HuH-7 (cell line): ENCODE measurements at regions not wholly inside any gene's neighbourhood (a gene's known extent, or its start where the extent isn't known, plus 50 kb on each side); places are given as distances from the start of the nearest gene placed in this dataset.
"Not testable (repeated sequence)": the region's sequence is repeated elsewhere in the genome, so short reads cannot be mapped to it uniquely, and the experiment has no call there.

Source experiments
- DNase-seq: peaks from one replicate; pipeline ENCODE4 v3.0.0; 2011; ENCODE audit warnings: low spot score

DNA sequence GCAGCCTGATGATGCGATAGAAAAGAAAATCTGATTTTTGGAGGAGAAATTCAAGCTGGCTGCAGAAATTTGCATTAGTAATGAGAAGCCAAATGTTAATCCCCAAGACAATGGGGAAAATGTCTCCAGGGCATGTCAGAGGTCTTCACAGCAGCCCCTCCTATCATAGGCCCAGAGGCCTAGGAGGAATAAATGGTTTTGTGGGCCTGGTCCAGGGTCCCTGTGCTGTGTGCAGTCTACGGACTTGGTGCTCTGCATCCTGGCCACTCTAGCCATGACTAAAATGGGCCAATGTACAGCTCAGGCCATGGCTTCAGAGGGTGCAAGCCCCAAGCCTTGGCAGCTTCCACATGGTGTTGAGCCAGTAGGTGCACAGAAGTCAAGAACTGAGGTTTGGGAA, 303.8 kb upstream of the SEMA3C start:
- not testable (repeated sequence) for DNase-seq

DNA sequence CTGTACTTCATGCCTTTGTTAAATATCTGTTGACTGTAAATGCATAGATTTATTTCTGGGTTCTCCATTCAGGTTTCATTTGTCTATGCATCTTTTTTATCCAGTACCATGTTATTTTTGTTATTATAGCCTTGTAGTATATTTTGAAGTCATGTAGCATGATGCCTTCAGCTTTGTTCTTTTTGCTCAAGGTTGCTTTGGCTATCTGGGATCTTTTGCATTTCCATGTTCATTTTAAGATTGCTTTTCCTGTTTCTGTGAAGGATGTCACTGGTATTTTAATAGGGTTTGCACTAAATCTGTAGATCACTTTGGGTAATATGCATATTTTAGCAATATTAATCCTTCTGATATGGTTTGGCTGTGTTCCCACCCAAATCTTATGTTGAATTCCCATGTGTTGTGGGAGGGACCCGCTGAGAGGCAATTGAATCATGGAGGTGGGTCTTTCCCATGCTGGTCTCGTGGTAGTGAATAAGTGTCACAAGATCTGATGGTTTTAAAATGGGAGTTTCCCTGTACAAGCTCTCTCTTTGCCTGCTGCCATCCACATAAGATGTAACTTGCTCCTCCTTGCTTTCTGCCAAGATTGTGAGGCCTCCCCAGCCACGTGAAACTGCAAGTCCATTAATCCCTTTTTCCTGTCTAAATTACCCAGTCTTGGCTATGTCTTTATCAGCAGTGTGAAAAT, 302.8 kb upstream of the SEMA3C start:
- DNase-seq, result no peak

DNA sequence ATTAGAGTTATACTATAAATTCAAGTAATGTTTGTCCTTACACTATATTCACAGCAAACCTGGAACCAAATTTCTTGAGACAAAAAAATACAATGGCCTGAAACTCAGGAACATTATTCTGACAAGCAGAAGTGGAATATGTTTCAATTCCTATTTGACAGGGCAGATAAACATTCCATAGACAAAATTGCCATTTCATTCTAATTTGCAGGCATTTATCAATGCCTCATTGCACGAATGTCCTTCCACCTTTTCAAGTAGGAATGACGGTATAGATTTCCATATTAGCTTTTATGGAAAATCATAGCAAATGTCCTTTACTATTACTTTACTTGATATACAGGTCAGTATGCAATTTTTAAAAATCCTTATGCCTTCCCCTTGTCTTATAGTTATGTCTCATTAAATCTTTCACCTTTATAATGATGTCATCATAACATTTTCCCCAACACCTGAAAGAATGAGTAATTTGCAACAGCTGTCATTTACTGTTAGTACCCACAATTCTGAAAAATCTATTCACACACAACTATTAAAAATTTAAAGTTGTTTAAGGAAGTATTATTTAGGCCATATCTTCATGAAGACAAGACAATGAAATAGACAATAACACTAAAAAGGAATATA, 299.7 kb upstream of the SEMA3C start:
- no peak for DNase-seq

DNA sequence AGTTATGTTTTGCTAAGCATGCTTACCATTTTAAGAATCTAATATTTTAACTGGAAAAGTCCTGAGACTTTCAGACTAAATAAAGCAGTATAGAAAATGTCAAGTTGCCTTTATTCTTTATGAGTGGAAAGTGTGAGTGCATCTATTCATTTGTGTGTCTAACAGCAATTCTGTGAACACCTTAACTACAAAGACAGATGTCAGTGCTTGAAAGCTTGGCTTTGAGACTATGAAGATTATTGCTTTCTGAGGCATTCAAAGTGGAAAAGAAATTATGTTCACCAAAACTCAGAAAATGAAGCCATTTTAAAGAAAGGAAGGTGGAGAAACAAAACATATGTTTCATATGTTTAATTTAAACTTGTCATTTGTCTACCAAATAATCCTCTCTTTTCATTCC, 294.5 kb upstream of the SEMA3C start:
- DNase-seq, result no peak

DNA sequence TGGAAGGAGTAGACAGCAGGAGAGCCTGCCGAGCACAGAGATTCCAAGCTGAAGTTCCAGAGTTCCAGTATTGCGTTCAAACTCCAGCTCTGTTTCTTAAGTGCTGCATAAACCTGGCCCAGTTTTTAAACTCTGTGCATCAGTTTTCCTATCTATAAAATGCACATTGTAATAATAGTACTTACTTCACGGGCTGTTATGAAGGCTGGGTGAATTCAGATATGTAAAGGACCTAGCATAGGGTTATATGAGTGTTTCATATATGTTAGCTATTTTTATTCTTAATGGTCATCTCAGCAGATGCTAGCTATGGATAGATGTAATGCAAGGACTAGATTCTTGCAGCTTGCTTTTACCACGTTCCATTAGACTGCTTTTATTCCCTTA, 293.1 kb upstream of the SEMA3C start:
- DNase-seq, result no peak

DNA sequence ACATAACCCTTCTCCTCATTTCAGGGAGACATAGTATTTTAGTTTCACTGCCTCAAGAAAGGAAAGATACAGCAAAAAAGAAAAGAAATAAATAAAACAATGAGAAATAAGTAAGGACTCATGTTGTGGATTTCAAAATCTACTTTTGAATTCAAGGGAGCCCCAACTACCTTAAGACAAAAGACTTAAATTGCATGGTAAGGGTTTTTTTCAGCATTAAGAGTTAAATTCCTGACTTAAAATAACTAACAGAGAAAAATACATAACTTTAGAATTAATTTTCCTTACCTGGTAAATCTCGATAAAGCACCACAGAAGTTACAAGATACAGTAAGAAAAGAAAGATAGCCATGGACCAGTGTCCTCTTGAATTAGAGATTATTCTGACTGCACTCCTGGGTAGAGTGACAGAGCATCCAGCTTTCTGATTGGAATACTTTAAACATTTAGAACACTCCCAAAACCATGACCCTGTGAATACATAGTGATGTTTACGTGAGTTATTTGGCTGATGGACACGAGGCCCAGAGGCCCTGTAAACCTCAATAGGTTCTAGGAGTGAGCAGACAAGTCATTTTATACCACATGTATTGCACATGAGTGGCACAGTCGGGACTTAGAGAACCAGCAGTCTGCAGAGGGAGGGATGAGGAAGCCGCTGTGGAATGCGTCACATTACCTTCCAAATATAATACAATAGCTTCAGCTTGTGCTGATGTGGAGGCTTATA, 292.5 kb upstream of the SEMA3C start:
- DNase-seq, result no peak

DNA sequence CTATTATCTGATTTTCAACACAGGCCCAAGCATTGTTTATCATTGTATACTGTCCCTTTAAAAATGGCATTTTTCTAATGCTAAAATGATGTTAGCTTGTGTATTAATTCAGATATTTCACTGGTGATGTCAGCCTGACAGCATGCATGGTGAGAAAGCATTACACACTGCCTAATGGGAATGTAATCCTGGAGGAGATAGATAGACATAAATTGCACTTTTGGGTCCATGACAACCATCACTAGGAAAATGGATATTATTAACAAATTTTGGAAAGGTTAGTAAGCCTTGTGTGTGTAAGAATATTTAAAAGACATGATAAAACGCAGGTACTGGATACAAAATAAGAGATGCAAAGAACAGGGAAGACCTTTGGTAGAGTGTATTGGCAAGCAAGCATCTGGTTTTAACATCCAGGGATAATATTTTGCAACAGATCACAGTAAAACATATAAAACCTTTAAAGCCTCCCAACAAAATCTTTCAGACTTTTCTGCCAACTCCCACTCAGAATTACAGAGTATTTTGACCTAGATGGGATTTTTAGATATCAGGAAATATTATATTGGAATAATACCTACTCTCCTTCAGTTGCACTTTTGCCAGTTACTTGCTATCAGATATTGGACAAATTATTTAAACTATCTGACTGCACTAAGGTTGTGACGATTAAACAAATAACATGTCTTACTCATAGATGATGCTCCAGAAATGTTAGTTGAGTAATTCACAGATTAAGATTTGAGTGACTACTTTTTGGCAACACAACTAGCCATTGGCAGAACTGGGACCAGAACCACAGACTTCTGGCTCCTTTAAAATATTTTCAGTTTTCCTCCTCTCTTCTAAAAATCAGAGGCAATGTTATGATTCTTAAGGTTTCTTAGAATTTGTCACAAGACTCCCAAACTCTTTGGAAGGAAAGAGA, 291.6 kb upstream of the SEMA3C start:
- no peak for DNase-seq

DNA sequence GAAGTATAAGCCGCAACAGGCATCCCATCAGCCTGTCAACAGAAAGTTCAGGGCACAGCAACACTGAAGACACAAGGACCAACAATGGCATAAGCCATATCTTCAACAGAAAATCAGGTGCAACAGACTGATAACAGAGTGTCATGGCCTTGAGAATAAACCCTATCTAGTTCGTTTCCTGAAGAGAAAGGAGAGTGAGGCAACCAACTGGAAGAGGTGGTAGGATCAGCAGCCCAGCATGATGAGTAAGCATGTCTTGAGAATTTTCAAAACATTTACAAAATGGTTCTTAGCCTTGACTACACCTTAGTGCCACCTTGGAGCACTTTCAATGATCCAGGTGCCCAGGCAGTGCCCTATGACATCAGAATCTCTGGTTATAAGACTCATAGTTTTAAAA, 290.2 kb upstream of the SEMA3C start:
- no peak for DNase-seq

DNA sequence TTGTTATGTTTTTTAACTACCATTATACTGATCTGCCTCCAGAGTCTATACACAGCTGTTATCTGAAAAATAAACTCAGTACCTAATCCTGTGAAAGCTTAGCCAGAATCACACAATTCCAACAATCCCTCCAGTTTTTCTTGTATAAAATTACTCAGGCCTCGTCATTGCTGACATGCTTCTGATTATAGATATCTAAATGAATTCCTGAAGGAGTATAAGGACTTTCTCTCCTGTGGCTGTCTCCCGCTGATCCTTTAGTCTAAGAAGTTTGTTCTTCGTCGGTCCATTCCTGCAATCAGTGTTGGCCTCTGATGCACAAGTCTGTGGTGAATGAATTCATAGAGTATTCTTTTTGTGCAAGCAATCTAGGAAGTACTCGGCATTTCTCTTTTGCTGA, 288.9 kb upstream of the SEMA3C start:
- DNase-seq, result no peak

DNA sequence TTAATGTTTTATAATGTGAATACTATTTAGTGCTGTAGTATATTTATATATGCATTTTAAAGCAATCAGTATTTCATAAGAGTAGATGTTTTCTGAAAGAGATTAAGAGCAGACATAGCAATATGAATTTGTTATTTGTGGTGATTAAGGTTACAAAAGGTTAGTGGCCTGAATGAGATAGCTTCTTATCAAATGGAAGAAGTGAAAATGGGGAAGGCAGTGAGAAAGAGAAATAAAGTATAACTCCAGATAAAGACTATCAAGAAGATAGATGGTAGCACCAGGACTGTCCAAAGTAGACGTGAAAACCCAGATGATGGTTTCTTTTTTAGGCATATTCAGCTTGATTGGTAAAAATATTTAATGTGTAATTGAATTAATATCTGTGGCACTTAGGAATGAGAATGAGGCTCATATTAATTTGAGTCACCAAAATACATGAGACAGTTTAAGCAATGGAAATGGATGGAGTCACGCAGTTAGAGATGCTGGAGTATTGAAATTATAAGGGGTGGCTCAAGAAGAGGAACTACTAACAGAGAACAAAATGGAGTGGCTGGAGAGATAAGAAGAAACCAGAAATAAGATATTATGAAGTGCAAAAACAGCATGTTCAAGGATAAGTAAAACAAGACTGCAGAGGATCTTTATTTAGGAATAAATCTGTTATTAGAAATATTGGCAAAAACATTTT, 288.0 kb upstream of the SEMA3C start:
- no peak for DNase-seq

DNA sequence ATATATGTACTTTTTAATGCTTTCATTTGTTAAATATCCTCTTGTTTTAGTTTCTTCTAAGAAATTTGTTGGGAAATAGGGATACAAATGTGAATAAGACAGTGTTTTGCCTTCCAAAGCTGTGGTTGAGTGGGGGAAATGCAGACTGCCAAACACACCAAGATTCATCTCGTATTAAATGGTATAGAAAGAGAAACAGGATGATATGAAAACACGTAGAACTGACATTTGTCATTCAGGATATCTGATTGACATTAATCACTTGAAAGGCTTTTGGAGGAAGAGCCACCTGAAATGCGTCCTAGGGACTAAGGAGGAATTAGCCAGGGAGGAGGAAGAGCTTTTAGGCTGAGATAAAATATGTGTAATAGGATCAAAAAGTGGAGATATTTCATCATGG, 287.4 kb upstream of the SEMA3C start:
- DNase-seq, result no peak

DNA sequence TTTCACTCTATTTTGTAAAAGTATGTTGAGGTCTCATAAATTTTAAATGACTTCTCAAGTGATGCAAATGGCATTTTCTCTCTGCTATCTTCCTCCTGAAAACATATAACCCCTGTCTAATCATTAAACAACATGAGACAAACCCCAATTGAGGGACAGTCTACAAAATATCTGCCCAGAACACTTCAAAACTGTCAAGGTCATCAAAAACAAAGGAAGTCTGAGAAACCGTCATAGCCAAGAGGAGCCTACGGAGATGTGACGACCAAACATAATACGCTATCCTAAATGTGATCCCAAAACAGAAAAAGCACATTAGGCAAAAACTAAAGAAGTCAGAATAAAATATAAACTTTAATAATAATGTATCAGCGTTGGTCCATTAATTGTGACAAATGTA, 282.3 kb upstream of the SEMA3C start:
- DNase-seq, result no peak

DNA sequence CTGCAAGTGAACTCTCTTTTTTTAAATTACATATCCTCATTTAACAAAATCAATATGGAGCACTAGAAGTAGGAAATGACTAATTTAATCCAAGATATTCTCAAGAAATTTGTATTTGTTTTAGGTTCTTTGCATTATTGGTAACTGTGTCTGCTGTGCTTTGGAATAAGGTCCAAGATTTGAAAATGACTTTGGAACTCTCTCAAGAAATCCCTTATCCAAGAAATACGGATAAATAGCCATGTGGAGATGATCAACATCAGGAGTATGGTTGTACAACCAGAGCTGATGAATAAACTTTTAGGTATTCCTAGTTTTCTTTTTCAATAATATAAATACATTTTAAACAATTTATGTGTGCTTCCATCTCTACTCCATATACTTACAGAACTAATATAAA, 279.9 kb upstream of the SEMA3C start:
- no peak for DNase-seq

DNA sequence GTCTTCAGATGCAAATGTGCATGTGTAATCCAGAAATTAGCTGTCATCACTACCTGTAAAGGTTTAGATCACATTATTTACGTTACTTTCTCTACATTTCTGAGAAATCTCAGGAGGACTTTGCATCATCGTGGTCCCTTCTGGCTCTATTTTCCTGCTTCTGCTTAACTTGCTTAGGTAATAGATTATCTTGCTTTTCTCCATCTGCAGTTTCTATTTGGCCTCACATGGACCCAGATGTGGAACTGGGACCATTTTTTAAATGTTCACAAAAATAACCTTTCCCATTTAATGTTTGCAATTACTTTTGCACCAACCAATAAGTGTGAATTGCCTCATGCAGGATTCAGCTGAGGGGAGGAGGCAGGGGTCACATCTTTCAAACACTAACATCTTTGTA, 278.4 kb upstream of the SEMA3C start:
- DNase-seq, result no peak

DNA sequence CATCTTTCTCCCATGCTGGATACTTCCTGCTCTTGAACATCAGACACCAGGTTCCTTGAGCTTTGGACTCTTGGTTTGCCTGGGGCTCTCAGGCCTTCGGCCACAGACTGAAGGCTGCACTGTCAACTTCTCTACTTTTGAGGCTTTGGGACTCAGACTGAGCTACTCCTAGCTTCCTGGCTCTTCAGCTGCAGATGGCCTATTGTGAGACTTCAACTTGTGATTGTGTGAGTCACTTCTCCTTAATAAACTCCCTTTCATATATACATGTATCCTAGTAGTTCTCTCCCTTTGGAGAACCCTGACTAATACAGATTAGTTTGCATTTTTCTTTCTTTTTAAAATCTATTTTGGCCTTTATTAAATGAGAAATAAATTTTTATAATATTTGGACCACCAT, 276.2 kb upstream of the SEMA3C start:
- no peak for DNase-seq

DNA sequence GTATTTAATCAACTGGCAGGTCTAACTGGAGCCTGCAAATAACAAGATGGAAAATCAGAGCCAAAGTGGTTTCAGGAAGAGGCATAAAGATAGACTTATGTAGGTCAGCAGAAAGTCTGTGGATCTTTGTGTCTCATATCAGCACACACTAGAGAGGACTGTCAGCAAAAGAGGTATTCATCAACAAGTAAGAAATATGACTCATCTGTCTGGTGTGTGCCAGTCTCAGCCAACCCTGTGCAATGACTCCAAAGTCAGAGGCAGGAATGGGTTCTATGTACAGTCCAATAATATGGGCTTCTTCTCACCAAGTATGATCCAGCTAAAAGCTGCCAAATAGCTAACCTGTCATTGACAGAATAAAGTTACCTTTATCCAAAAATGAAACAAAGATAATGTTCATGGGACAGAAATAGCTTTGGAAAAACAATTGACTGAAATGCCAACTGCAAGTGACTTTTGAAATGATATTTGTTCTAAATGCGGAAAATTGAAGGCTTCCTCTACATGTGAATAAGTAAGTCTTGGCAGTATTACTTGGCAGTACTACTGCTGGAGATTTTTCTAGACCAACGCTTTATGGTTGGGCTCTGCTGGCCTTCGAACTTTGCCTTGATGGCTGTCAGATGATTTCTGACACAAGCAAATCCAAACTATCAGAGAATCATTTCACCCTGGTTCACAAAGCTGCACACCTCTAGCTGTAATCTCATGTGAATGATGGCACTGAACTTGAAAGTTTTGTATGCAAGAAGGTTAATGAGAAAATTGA, 272.3 kb upstream of the SEMA3C start:
- no peak for DNase-seq

DNA sequence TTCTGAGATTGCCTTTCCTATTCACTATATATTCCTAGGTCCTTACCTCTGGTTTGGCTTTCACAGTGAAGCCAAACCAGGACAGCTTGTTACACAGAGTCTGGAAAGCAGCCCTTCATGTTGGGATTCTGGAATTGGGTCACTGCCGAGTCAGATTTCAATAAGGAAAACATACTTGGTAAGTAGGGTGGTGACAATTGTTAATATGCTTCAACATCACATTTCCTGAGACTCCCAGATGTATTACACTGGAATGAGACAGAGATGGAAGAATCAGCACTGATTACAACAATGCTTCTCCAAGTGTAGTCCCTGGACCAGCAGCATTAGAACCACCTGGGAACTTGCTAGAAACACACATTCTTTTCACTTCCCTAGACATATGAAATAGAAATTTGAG, 268.9 kb upstream of the SEMA3C start:
- no peak for DNase-seq

DNA sequence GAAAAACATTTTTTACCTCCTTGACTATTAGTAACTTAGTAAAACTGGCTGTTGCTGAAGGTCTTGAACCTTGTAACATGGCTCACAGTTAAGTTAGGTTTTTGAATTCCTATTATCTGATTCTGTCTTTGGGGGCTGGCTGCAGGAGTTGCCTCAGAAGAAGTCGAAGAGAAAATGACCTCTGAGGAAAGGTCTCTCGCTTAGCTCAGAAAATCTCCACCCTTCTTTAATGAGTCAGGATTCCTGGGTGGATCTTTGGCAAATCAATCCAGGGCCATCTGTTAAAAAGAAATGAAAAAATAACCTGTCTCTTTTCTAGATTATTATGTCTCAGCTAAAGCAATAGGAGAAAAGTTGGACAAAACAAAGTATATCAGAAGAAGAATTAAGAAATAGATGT, 267.8 kb upstream of the SEMA3C start:
- DNase-seq, result no peak

DNA sequence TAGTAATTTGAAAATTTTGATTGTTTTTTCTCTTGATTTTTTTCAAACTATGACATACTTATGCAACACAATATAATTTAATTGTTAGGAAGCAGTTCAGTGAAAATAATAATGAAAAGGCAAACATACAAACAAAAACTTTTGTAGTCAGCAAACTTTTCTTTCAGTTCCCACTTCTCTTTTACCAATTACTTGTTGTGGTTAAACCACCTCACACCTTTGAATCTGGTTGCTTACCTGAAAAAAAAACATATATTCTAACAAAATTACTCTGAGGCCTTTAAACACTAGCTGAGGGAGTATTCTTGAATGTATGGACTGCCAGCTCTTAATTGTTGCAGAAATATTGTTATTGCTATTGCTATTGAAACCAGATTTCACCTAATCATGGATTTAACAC, 266.2 kb upstream of the SEMA3C start:
- DNase-seq, result no peak

DNA sequence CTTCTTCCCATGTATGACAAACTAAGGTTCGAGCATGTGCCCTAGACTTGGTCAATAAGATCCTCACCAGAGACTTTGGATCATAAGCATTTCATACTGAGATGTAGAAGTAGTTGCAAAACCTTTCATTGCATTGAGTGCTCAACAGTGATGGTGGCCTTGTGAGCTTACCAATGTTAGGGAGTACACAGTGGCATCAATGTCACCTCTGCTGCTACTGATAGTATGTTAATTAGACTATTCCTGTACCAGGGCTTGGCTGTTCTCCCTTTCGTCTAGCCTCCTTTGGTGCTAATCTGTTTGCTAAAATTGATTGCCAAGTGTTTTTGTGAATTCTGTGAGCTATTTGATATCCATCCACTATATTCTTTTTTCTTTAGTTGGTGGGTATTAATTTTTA, 264.5 kb upstream of the SEMA3C start:
- no peak for DNase-seq

DNA sequence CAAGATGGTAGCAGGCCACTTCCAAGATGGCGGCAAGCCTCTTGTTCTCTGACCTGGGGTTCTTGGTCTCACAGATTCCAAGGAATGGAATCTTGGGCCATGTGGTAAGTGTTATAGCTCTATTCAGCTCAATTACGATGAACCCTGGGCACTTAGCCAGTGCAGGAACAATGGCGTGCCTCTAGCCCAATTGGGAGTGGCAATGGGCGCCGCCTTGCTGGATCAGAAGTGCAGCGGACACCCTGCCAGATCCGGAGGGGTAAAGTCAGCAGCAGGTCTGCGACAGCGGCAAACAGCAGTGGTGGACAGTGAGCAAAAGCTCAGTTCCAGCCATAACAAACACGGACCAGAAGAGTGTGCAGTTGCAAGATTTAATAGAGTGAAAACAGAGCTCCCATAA, 263.2 kb upstream of the SEMA3C start:
- DNase-seq, result not testable (repeated sequence)
